Pancreas (tissue), 10 donors: ENCODE measurements at regions not wholly inside any gene's neighbourhood (a gene's known extent, or its start where the extent isn't known, plus 50 kb on each side); places are given as distances from the start of the nearest gene placed in this dataset.
A peak's percentile ranks its signal among the peaks of the same experiment; 100 is the strongest.

Experiments used
- ATAC-seq, 4 donors: fragments of 200-7000 bp; cut with Tn5 transposase; one replicate each; pipeline versions ENCODE4 v1.8.0 to v1.9.1; 2020; ENCODE audit warnings: mild to moderate bottlenecking in 4 of 4, moderate library complexity in 4 of 4
- DNase-seq, 6 donors: peaks; one replicate each; pipeline ENCODE4 v3.0.0-alpha.2; 2020
- FAIRE-seq: peaks from 2 replicates; lab custom pipeline; 2012; peaks lifted over from hg19 to GRCh38; lab: Jason Lieb, UNC
- H3K27ac ChIP-seq, 4 donors: fragments of 200-600 bp; sonication (generic); 1 replicate in 3 of 4; 2 replicates in 1 of 4; pipeline versions ENCODE4 v1.5.0 to v1.8.0; 2020
- H3K27me3 ChIP-seq, 4 donors: fragments of 200-600 bp; one replicate each; pipeline ENCODE4 v1.8.0; 2021
- H3K36me3 ChIP-seq, 3 donors: fragments of 200-600 bp; sonication (generic) in 1 of 3; one replicate each; pipeline versions ENCODE4 v1.5.0 to v1.8.0; 2020 to 2021
- H3K4me1 ChIP-seq, 3 donors: fragments of 200-600 bp; one replicate each; pipeline ENCODE4 v1.8.0; 2021
- H3K4me3 ChIP-seq, 4 donors: fragments of 200-600 bp; sonication (generic) in 2 of 4; one replicate each; pipeline versions ENCODE4 v1.5.0 to v1.8.0; 2020 to 2021
- H3K9me3 ChIP-seq, 4 donors: fragments of 200-600 bp; one replicate each; pipeline ENCODE4 v1.8.0; 2021
- WGBS, 2 donors: extraction: QIAGEN DNeasy Blood & Tissue Kit; methylation state at CpG; one replicate each; pipeline ENCODE4 v1.1.7; 2013; 5-methylcytosine and 5-hydroxymethylcytosine counted together
- intact Hi-C, 3 donors: fragments of 100-400 bp; cut with DNase I; formaldehyde crosslinking; loops; one replicate each; pipeline versions ENCODE4 v1.11.1 to v1.14.2; 2022
- TF ChIP-seq, protein P1 (sequence below), 4 donors: fragments of 200-600 bp; sonication (generic) in 3 of 4; IDR thresholded peaks; one replicate each; pipeline versions ENCODE4 v1.5.0 to v1.8.0; 2021; ENCODE audit warnings: antibody characterized with exemption in 4 of 4
- donor health status: healthy with polysubstance abuse.
- donor health status: DM: no; HTN: no; CAD: no; lungs with moderate emphysema.
- donor health status: DM: no; HTN: no; CAD: no.
- donor health status: control.
- donor health status: control.
- donor health status: Bipolar disorder and iron deficiency.
- donor health status: DM: yes; HTN: yes; CAD: no.
- donor health status: DM: no; HTN: no; CAD: no.
- donor health status: DM: no; HTN: no; CAD: no.
- donor health status: DM: yes; HTN: yes; CAD: no.

DNA sequence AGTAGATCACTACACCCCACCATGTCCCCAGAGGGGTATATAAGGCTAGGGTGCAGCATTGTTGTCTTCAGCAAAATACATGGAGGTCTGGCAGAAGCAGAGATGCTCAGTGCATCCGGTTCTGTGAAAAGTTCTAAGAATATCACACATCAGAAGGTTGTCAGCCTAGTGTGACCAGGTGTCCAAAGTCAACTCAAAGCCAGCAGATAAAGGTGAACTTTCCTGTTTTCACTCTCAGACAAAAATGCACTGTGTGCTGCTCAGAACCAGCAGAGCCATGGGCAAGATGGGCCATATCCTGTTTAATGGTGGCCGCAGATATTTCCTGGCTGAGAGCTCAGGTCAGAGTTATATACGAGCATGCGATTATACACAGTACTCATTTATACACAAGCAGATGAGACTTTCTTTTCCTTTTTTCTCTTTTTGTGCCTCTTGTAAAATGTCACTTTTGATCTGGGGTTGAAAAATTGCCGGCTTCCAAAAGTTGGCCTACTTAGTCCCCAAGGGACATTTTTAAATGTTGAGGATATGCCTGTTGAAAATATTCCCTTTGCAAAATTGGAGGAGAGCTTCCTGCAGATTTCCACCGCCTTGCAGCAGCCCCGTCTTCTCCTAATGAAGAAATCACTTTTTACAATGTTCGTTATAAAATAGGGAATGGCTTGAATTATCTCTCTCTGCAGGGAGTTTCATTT lies 425.6 kb upstream of the SALL1 start:
- no peak overlapping the region for H3K4me3 ChIP-seq
- TF ChIP-seq, protein P1, sequence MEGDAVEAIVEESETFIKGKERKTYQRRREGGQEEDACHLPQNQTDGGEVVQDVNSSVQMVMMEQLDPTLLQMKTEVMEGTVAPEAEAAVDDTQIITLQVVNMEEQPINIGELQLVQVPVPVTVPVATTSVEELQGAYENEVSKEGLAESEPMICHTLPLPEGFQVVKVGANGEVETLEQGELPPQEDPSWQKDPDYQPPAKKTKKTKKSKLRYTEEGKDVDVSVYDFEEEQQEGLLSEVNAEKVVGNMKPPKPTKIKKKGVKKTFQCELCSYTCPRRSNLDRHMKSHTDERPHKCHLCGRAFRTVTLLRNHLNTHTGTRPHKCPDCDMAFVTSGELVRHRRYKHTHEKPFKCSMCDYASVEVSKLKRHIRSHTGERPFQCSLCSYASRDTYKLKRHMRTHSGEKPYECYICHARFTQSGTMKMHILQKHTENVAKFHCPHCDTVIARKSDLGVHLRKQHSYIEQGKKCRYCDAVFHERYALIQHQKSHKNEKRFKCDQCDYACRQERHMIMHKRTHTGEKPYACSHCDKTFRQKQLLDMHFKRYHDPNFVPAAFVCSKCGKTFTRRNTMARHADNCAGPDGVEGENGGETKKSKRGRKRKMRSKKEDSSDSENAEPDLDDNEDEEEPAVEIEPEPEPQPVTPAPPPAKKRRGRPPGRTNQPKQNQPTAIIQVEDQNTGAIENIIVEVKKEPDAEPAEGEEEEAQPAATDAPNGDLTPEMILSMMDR (IDR thresholded peaks at IDR 0.05): no peak
- intact Hi-C loops: no loop called here
- no peak for DNase-seq
- no peaks in the 10 kb centered on the region for H3K4me1 ChIP-seq
- WGBS, 2 donors: 67 to 82% methylated on average over 8 of the region's 8 CpGs
- H3K36me3 ChIP-seq: no peaks in the 10 kb centered on the region
- H3K27me3 ChIP-seq: peaks cover 0 to 6% (median 2%) of the 10 kb centered on the region in 4 donors
- no peak for FAIRE-seq
- no peaks in the 10 kb centered on the region for H3K9me3 ChIP-seq
- no peak for ATAC-seq
- no peak overlapping the region for H3K27ac ChIP-seq

DNA sequence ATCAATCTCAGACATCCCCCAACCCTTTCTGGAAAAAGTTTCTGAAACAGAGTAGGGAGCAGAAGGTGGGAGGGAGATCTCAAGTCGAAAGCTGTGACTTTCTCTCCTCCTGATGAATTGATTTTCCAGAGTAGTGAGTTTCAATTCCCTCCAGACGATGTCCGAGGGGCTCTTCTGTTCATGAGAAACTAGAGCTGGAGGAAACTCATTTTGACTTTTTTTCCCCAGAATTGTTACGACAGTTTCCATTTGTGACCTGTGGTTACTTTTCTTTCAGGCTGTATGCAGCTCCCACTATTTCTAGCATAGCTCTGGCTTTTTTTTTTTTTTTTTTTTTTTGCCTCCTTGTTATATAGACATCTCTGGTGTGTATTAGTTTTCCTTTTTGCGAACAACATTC lies 422.1 kb upstream of the SALL1 start:
- no peaks in the 10 kb centered on the region for H3K36me3 ChIP-seq
- DNase-seq (no peak), FAIRE-seq (no peak), ATAC-seq (no peak)
- no peaks in the 10 kb centered on the region for H3K9me3 ChIP-seq
- intact Hi-C loops: no loop called here
- TF ChIP-seq, protein P1 (IDR thresholded peaks at IDR 0.05): no peak
- no peak overlapping the region for H3K27ac ChIP-seq
- H3K4me1 ChIP-seq: no peaks in the 10 kb centered on the region
- H3K27me3 ChIP-seq: peaks cover 0 to 6% (median 0%) of the 10 kb centered on the region in 4 donors
- WGBS, 2 donors: 57 to 63% methylated on average over 5 of the region's 5 CpGs
- H3K4me3 ChIP-seq: no peak overlapping the region

DNA sequence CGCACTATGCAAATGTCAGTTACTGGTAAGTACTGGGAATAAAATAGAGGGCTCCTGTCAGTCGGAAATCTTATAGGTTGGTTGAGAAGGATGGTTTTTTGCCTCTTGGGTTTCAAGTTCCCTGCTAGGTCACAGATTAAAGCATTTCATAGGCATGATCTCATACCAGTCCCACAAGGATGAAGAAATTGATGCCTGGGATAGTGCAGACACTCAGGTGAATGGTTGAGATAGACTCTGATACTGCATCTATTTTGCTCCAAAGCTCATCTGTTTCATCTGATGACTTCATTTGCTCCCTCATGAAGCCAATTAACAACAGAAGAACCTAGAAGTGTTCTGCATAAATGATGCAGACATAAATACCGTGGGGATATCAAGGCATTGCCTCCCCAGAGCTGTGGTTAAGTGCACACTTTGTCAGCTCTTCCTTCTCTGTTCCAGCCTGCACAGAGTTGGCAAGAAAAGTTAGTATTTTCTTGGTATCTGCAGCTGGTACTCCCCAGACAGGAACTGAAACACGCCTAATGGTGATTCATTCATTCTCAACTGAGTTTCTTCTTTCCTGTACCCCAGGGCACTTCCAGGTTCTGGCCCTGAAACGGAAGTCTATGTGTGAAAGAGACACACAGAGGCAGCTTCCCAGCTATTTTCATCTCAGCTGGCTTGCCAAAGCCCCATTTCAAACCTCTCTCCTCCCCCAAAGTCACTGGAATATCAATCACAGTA lies 418.3 kb upstream of the SALL1 start:
- Histone ChIP-seq H3K4me1 (no peaks in the 10 kb centered on the region), H3K36me3 (no peaks in the 10 kb centered on the region), H3K4me3 (no peak overlapping the region), H3K9me3 (no peaks in the 10 kb centered on the region), H3K27ac (no peak overlapping the region), H3K27me3 (peaks cover 0 to 6% (median 0%) of the 10 kb centered on the region in 4 donors)
- TF ChIP-seq, protein P1 (IDR thresholded peaks at IDR 0.05): no peak
- FAIRE-seq: no peak
- no peak for DNase-seq
- intact Hi-C loops: no loop called here
- peak in 2 of 4 donors; percentile 30 to 55 for ATAC-seq
- 56 to 58% methylated on average over 5 of the region's 5 CpGs for WGBS, 2 donors

DNA sequence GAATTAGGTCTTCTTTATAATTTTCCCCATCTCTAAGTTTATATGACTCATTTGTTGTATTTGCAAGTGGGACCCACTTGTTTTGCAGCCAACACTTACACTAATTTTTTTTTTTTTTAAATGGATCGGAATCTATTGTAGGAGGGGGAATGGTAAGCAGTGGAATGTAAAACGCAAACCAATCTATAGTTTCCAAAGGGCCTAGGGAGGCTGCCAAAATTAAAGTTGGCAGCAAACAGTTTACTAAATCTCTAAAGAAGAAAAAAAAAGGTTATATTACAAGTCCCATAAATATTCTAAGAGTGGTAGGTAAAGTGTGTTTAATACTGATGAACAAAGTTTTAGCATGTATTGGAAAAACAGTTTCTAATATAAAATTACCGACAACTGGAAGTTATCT lies 416.8 kb upstream of the SALL1 start:
- Histone ChIP-seq H3K4me3 (no peak overlapping the region), H3K27me3 (peaks cover 0 to 3% (median 0%) of the 10 kb centered on the region in 4 donors), H3K4me1 (no peaks in the 10 kb centered on the region), H3K36me3 (no peaks in the 10 kb centered on the region), H3K27ac (no peak overlapping the region), H3K9me3 (no peaks in the 10 kb centered on the region)
- ATAC-seq (no peak), FAIRE-seq (no peak), DNase-seq (no peak)
- intact Hi-C loops: no loop called here
- TF ChIP-seq, protein P1 (IDR thresholded peaks at IDR 0.05): no peak
- WGBS, 2 donors: 73 to 76% methylated on average over 3 of the region's 3 CpGs

DNA sequence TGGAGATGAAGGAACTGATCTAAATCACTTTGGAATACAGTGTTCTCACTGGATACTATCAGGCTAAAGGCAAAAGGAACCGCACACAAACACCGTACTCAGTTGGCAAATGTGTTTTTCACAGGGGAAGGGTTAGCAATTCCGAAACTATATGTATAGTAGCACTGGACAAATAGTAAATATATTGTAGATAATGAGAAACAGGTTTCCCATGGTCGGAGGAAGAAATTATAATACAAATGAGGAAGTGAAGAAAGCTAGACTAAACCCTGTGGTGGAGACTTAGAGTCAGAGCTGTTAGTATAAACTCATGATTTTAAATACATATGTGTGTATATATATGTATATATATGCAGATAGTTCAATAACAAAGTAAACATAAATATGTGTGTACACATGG lies 414.1 kb upstream of the SALL1 start:
- H3K4me1 ChIP-seq: no peaks in the 10 kb centered on the region
- TF ChIP-seq, protein P1 (IDR thresholded peaks at IDR 0.05): no peak
- intact Hi-C loops: no loop called here
- no peak overlapping the region for H3K27ac ChIP-seq
- no peaks in the 10 kb centered on the region for H3K27me3 ChIP-seq
- no peak for ATAC-seq
- WGBS, 2 donors: 72 to 77% methylated on average over 4 of the region's 4 CpGs
- H3K4me3 ChIP-seq: no peak overlapping the region
- FAIRE-seq: no peak
- DNase-seq: no peak
- no peaks in the 10 kb centered on the region for H3K9me3 ChIP-seq
- H3K36me3 ChIP-seq: no peaks in the 10 kb centered on the region
